Liver (tissue), 8 donors: ENCODE measurements at regions not wholly inside any gene's neighbourhood (a gene's known extent, or its start where the extent isn't known, plus 50 kb on each side); places are given as distances from the start of the nearest gene placed in this dataset.

ENCODE experiments used
- DNase-seq: peaks from one replicate; pipeline ENCODE4 v3.0.0-alpha.2; 2017; ENCODE audit warnings: low spot score
- H3K27ac ChIP-seq, 2 donors: one replicate each; pipeline ENCODE4 v1.7.0; 2013; ENCODE audit warnings: inconsistent platforms in 2 of 2, low read length in 2 of 2, control low read depth in 1 of 2, low read depth in 1 of 2, mild to moderate bottlenecking in 1 of 2
- H3K27me3 ChIP-seq, 4 donors: one replicate each; pipeline versions ENCODE4 v1.6.1 to v1.7.0; 2013; ENCODE audit warnings: low read length in 3 of 4, inconsistent platforms in 1 of 4, mild to moderate bottlenecking in 1 of 4, moderate library complexity in 1 of 4; ENCODE audit not compliant: control insufficient read depth in 4 of 4, insufficient read depth in 4 of 4
- H3K36me3 ChIP-seq, 4 donors: one replicate each; pipeline versions ENCODE4 v1.6.1 to v1.7.0; 2013; ENCODE audit warnings: low read length in 3 of 4, mild to moderate bottlenecking in 3 of 4, low read depth in 1 of 4, moderate library complexity in 1 of 4; ENCODE audit not compliant: control insufficient read depth in 4 of 4, insufficient read depth in 3 of 4
- H3K4me1 ChIP-seq, 4 donors: one replicate each; pipeline versions ENCODE4 v1.6.1 to v1.7.0; 2013; ENCODE audit warnings: low read length in 3 of 4, mild to moderate bottlenecking in 3 of 4, moderate library complexity in 1 of 4; ENCODE audit not compliant: control insufficient read depth in 4 of 4, insufficient read depth in 4 of 4
- H3K4me3 ChIP-seq, 3 donors: one replicate each; pipeline versions ENCODE4 v1.6.1 to v1.7.0; 2013; ENCODE audit warnings: low read length in 3 of 3, control low read depth in 1 of 3, low read depth in 1 of 3, mild to moderate bottlenecking in 1 of 3
- H3K9ac ChIP-seq, 2 donors: one replicate each; pipeline ENCODE4 v1.7.0; 2013; ENCODE audit warnings: low read length in 2 of 2, mild to moderate bottlenecking in 2 of 2, moderate library complexity in 2 of 2, control low read depth in 1 of 2, low read depth in 1 of 2
- H3K9me3 ChIP-seq, 4 donors: one replicate each; pipeline versions ENCODE4 v1.6.1 to v1.7.0; 2013; ENCODE audit warnings: low read length in 3 of 4; ENCODE audit not compliant: control insufficient read depth in 4 of 4
- ATF3 ChIP-seq: IDR thresholded peaks from 2 replicates; pipeline ENCODE4 v1.6.1; 2016; ENCODE audit warnings: antibody characterized with exemption
- CTCF ChIP-seq: fragments of 150-350 bp; IDR thresholded peaks from 2 replicates; pipeline ENCODE4 v1.5.1; 2017; ENCODE audit warnings: improper control_type of control experiment, low read depth, low read length; ENCODE audit not compliant: missing input control
- EGR1 ChIP-seq, 2 donors: IDR thresholded peaks; 2 replicates each; pipeline ENCODE4 v1.6.1; 2016 to 2018; ENCODE audit warnings: antibody characterized with exemption in 2 of 2, low read depth in 2 of 2
- FOXA2 ChIP-seq: IDR thresholded peaks from 2 replicates; pipeline ENCODE4 v1.6.1; 2016; ENCODE audit warnings: antibody characterized with exemption
- GABPA ChIP-seq, 2 donors: IDR thresholded peaks in 1 of 2; conservative IDR thresholded peaks in 1 of 2; 2 replicates each; pipeline ENCODE4 v1.6.1; 2016; ENCODE audit warnings: antibody characterized with exemption in 2 of 2, mild to moderate bottlenecking in 1 of 2, moderate library complexity in 1 of 2
- HNF4A ChIP-seq, 2 donors: conservative IDR thresholded peaks; 2 replicates each; pipeline ENCODE4 v1.6.1; 2016; ENCODE audit warnings: antibody characterized with exemption in 2 of 2, mild to moderate bottlenecking in 2 of 2
- HNF4G ChIP-seq: IDR thresholded peaks from 2 replicates; pipeline ENCODE4 v1.6.1; 2016; ENCODE audit warnings: antibody characterized with exemption
- JUND ChIP-seq, 2 donors: IDR thresholded peaks; 2 replicates each; pipeline ENCODE4 v1.6.1; 2016; ENCODE audit warnings: antibody characterized with exemption in 2 of 2
- MAX ChIP-seq: IDR thresholded peaks from 2 replicates; pipeline ENCODE4 v1.6.1; 2016; ENCODE audit warnings: antibody characterized with exemption
- NR2F2 ChIP-seq: IDR thresholded peaks from 2 replicates; pipeline ENCODE4 v1.6.1; 2016; ENCODE audit warnings: antibody characterized with exemption
- RAD21 ChIP-seq, 2 donors: IDR thresholded peaks; 2 replicates each; pipeline ENCODE4 v1.6.1; 2016; ENCODE audit warnings: antibody characterized with exemption in 2 of 2, mild to moderate bottlenecking in 2 of 2
- REST ChIP-seq: IDR thresholded peaks from 2 replicates; pipeline ENCODE4 v1.6.1; 2016; ENCODE audit warnings: antibody characterized with exemption, mild to moderate bottlenecking
- RXRA ChIP-seq, 2 donors: IDR thresholded peaks; 2 replicates each; pipeline ENCODE4 v1.6.1; 2017 to 2018; ENCODE audit warnings: antibody characterized with exemption in 2 of 2, mild to moderate bottlenecking in 1 of 2
- SP1 ChIP-seq: IDR thresholded peaks from 2 replicates; pipeline ENCODE4 v1.6.1; 2018; ENCODE audit warnings: antibody characterized with exemption, mild to moderate bottlenecking
- TAF1 ChIP-seq: conservative IDR thresholded peaks from 2 replicates; pipeline ENCODE4 v1.6.1; 2016; ENCODE audit warnings: antibody characterized with exemption, mild to moderate bottlenecking
- YY1 ChIP-seq: IDR thresholded peaks from 2 replicates; pipeline ENCODE4 v1.6.1; 2016; ENCODE audit warnings: antibody characterized with exemption, mild to moderate bottlenecking
- ZBTB33 ChIP-seq: IDR thresholded peaks from 2 replicates; pipeline ENCODE4 v1.6.1; 2016; ENCODE audit warnings: antibody characterized with exemption
- WGBS: extraction: QIAGEN DNeasy Blood & Tissue Kit; methylation state at CpG from one replicate; pipeline ENCODE4 v1.1.7; 2013; 5-methylcytosine and 5-hydroxymethylcytosine counted together
- donor health status: healthy.
- donor health status: healthy.
- donor health status: healthy.
- donor health status: healthy.
- donor health status: healthy.

GRCh38 chr13:109422161-109422560 is 364.2 kb downstream of the IRS2 start:
- no peak for DNase-seq
- Histone ChIP-seq H3K4me1 (no peaks in the 10 kb centered on the region), H3K27me3 (no peaks in the 10 kb centered on the region), H3K27ac (no peak overlapping the region), H3K9ac (no peak overlapping the region), H3K9me3 (no peaks in the 10 kb centered on the region), H3K36me3 (no peaks in the 10 kb centered on the region), H3K4me3 (no peak overlapping the region)
- no peak for TF ChIP-seq FOXA2
- no peak for TF ChIP-seq HNF4G
- no peak for TF ChIP-seq SP1
- TF ChIP-seq HNF4A (conservative IDR thresholded peaks at IDR 0.05): no peak
- no peak for TF ChIP-seq ATF3
- TF ChIP-seq RXRA (IDR thresholded peaks at IDR 0.05): no peak
- no peak for TF ChIP-seq YY1
- TF ChIP-seq NR2F2: no peak
- no peak for TF ChIP-seq TAF1
- no peak for TF ChIP-seq GABPA (IDR thresholded peaks at IDR 0.05 in 1 of 2, conservative IDR thresholded peaks at IDR 0.05 in 1 of 2)
- TF ChIP-seq ZBTB33: no peak
- no peak for TF ChIP-seq EGR1 (IDR thresholded peaks at IDR 0.05; ENCODE audit: low read depth in 2 of 2)
- WGBS: 81% methylated on average over 4 of the region's 4 CpGs

- no peaks in the 10 kb centered on the region for H3K9me3 ChIP-seq
- 85% methylated on average over 4 of the region's 4 CpGs for WGBS
- no peaks in the 10 kb centered on the region for H3K27me3 ChIP-seq
- no peak overlapping the region for H3K4me3 ChIP-seq
- no peaks in the 10 kb centered on the region for H3K36me3 ChIP-seq
- H3K9ac ChIP-seq: no peak overlapping the region
- H3K4me1 ChIP-seq: no peaks in the 10 kb centered on the region
- H3K27ac ChIP-seq: no peak overlapping the region
- no peak for DNase-seq
- TF ChIP-seq REST: no peak
- TF ChIP-seq JUND (IDR thresholded peaks at IDR 0.05): no peak
- no peak for TF ChIP-seq YY1
- TF ChIP-seq CTCF: no peak
- TF ChIP-seq RXRA (IDR thresholded peaks at IDR 0.05): no peak
- no peak for TF ChIP-seq EGR1 (IDR thresholded peaks at IDR 0.05; ENCODE audit: low read depth in 2 of 2)
- TF ChIP-seq RAD21 (IDR thresholded peaks at IDR 0.05): no peak
- TF ChIP-seq MAX: no peak
- no peak for TF ChIP-seq GABPA (IDR thresholded peaks at IDR 0.05 in 1 of 2, conservative IDR thresholded peaks at IDR 0.05 in 1 of 2)
- TF ChIP-seq FOXA2: no peak
- no peak for TF ChIP-seq SP1
- no peak for TF ChIP-seq HNF4A (conservative IDR thresholded peaks at IDR 0.05)
- TF ChIP-seq ATF3: no peak
- TF ChIP-seq HNF4G: no peak
- TF ChIP-seq ZBTB33: no peak
These were observed 366.5 kb downstream of the IRS2 start for GRCh38 chr13:109419896-109420295.
